GM13976 (cell line): ENCODE measurements at regions not wholly inside any gene's neighbourhood (a gene's known extent, or its start where the extent isn't known, plus 50 kb on each side); places are given as distances from the start of the nearest gene placed in this dataset.

Experiments
- DNase-seq: peaks from one replicate; pipeline ENCODE4 v3.0.0; 2012; ENCODE audit warnings: low spot score
- CTCF ChIP-seq: IDR thresholded peaks from 2 replicates; pipeline ENCODE4 v1.5.1; 2012; ENCODE audit warnings: borderline replicate concordance, mild to moderate bottlenecking; ENCODE audit not compliant: insufficient read depth; ENCODE audit errors: extremely low read depth, missing control alignments, control extremely low read depth
- in situ Hi-C: fragments of 300-500 bp; cut with MboI; formaldehyde crosslinking; loops from one replicate; pipeline ENCODE4 v1.12.0; 2022; ENCODE audit warnings: low sequenced_read_pairs, mixed read lengths, inconsistent platforms; ENCODE audit not compliant: unreplicated experiment

DNA sequence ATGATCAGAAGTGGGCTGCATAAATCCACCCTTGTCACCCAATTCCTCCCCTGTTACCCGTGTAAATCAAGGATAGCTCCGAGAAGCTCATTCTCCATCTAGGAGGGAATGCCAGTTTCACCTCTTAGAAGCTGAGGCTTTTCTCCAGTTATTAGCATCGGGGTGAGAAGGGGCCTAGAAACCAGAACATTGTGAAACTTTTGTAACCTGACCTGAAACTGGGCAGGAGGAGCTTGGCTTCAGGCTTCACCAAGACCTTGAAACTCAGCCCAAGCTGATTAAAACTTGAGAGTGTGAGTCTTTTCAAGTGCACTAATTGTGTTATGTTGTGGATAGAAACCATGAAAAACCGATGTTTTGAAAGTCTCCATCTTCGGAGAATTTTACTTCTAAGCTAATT, 103.1 kb downstream of the BMP2 start:
- DNase-seq: no peak
- in situ Hi-C loops: no loop called here
- TF ChIP-seq CTCF: no peak

DNA sequence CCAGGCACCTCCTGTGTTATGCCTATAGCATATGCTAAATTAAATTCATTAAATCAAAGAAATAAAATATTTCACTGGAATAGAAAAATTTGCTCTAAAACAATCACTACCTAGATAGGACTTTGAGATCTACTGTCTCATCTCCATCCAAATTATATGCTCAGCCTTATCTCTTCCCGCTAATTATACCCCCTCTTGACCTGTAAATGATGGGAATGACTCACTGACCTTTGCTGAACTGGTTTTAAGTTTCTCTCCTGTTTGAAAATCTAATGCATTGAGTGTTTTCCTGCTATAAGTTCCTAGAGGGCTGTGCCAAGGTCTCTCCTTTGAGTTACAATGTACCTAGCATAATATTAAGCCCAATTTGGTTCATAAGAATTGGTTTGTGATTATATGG, 110.1 kb downstream of the BMP2 start:
- DNase-seq: no peak
- in situ Hi-C loops: no loop called here
- no peak for TF ChIP-seq CTCF

GRCh38 chr20:6882561-6883291, 115.2 kb downstream of the BMP2 start:
- TF ChIP-seq CTCF: no peak
- DNase-seq: no peak
- in situ Hi-C loops: no loop called here

GRCh38 chr20:6884114-6884513, 116.6 kb downstream of the BMP2 start:
- no peak for TF ChIP-seq CTCF
- in situ Hi-C loops: no loop called here
- no peak for DNase-seq

DNA sequence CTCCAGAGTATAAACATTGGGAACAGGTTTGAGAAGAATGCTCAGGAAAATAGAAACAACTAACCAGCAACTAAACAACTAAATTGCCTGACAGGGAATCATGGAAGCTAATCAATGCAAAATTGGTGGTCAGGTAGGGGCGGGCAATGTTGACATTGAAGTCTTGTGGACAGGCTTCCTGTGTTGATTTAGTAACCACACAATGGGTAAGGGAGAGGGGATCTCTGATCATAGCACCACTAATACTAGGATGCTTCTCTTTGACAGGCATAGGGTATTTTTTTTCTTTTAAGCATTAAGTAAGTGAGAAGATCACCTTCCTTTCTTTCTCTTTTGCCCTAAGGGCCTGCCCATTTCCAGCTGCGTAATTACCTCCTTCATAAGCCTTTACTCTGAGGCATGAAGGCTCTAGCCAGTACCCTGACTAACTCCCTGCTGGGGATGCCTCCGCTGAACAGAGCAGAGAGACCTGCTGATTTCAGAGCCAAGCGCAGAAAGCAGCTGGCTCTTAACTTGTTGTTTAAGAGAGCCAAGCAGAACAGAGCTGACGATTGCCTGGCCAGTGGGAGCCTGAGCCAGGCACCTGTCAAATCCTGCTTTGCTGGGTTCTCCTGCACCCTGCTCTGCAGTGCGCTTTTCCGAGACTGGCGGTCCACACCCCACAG, 118.7 kb downstream of the BMP2 start:
- in situ Hi-C loops: no loop called here
- DNase-seq: no peak
- TF ChIP-seq CTCF: no peak

- no peak for DNase-seq
- no peak for TF ChIP-seq CTCF
- in situ Hi-C loops: no loop called here
Measured at GRCh38 chr20:6887966-6888365, 120.5 kb downstream of the BMP2 start.
